Thoracic aorta (tissue), 2 donors: ENCODE measurements at regions not wholly inside any gene's neighbourhood (a gene's known extent, or its start where the extent isn't known, plus 50 kb on each side); places are given as distances from the start of the nearest gene placed in this dataset.
"Not testable (repeated sequence)": the region's sequence is repeated elsewhere in the genome, so short reads cannot be mapped to it uniquely, and the experiment has no call there.

ENCODE experiments used
- ATAC-seq: fragments of 150-250 bp; one replicate; pipeline ENCODE4 v1.8.0; 2017; ENCODE audit warnings: low read depth; ENCODE audit not compliant: insufficient number of reproducible peaks, low FRiP score
- DNase-seq: peaks from one replicate; pipeline ENCODE4 v3.0.0-alpha.2; 2020; ENCODE audit warnings: low spot score
- H3K27ac ChIP-seq, 2 donors: fragments of 200-600 bp; sonication (generic); 1 replicate in 1 of 2; 2 replicates in 1 of 2; pipeline ENCODE4 v1.5.1; 2016; ENCODE audit warnings: mild to moderate bottlenecking in 2 of 2, moderate library complexity in 2 of 2
- H3K27me3 ChIP-seq: fragments of 200-600 bp; sonication (generic); replicated peaks from 2 replicates; pipeline ENCODE4 v1.6.0; 2016; ENCODE audit warnings: mild to moderate bottlenecking; ENCODE audit not compliant: insufficient read depth
- H3K36me3 ChIP-seq: fragments of 200-600 bp; sonication (generic); one replicate; pipeline ENCODE4 v1.5.1; 2016
- H3K4me1 ChIP-seq, 2 donors: fragments of 200-600 bp; sonication (generic); 1 replicate in 1 of 2; 2 replicates in 1 of 2; pipeline versions ENCODE4 v1.5.1 to v1.6.0; 2016; ENCODE audit warnings: low read depth in 2 of 2, mild to moderate bottlenecking in 1 of 2; ENCODE audit not compliant: control insufficient read depth in 1 of 2
- H3K4me3 ChIP-seq: fragments of 200-600 bp; sonication (generic); 2 replicates; pipeline ENCODE4 v1.5.1; 2016; ENCODE audit warnings: mild to moderate bottlenecking
- H3K9me3 ChIP-seq: fragments of 200-600 bp; sonication (generic); 2 replicates; pipeline ENCODE4 v1.5.1; 2016
- TF ChIP-seq, protein P1 (sequence below): fragments of 200-600 bp; sonication (generic); IDR thresholded peaks from one replicate; pipeline ENCODE4 v1.5.1; 2019; ENCODE audit warnings: antibody characterized with exemption

GRCh38 chr21:22191581-22191980, 1193.4 kb downstream of the NCAM2 start:
- no peaks in the 10 kb centered on the region for H3K27me3 ChIP-seq
- no peaks in the 10 kb centered on the region for H3K4me1 ChIP-seq
- no peaks in the 10 kb centered on the region for H3K9me3 ChIP-seq
- no peak overlapping the region for H3K4me3 ChIP-seq
- no peak overlapping the region for H3K27ac ChIP-seq
- ATAC-seq, result no peak
- TF ChIP-seq, protein P1, sequence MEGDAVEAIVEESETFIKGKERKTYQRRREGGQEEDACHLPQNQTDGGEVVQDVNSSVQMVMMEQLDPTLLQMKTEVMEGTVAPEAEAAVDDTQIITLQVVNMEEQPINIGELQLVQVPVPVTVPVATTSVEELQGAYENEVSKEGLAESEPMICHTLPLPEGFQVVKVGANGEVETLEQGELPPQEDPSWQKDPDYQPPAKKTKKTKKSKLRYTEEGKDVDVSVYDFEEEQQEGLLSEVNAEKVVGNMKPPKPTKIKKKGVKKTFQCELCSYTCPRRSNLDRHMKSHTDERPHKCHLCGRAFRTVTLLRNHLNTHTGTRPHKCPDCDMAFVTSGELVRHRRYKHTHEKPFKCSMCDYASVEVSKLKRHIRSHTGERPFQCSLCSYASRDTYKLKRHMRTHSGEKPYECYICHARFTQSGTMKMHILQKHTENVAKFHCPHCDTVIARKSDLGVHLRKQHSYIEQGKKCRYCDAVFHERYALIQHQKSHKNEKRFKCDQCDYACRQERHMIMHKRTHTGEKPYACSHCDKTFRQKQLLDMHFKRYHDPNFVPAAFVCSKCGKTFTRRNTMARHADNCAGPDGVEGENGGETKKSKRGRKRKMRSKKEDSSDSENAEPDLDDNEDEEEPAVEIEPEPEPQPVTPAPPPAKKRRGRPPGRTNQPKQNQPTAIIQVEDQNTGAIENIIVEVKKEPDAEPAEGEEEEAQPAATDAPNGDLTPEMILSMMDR, result no peak
- no peaks in the 10 kb centered on the region for H3K36me3 ChIP-seq
- no peak for DNase-seq

GRCh38 chr21:22192766-22193165, 1194.6 kb downstream of the NCAM2 start:
- Histone ChIP-seq H3K36me3 (no peaks in the 10 kb centered on the region), H3K27me3 (no peaks in the 10 kb centered on the region), H3K9me3 (no peaks in the 10 kb centered on the region), H3K4me3 (no peak overlapping the region), H3K4me1 (no peaks in the 10 kb centered on the region), H3K27ac (no peak overlapping the region)
- TF ChIP-seq, protein P1, result no peak
- DNase-seq (no peak), ATAC-seq (no peak)

DNA sequence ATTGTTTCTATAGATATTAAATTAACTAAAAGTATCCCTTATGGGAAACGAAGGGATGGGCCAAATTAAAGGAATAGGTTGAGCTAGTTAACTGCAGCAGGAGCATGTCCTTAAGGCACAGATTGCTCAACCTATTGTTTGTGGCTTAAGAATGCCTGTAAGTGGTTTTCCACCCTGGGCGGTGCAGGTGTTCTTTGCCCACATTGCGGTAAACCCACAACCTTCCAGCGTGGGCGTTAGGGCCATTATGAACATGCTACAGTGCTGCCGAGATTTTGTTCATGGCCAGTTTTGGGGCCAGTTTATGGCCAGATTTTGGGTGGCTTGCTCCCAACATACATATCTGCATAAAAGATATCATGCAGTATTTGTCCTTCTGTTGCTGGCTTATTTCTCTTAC, 1196.8 kb downstream of the NCAM2 start:
- not testable (repeated sequence) for ATAC-seq, H3K27ac ChIP-seq, H3K36me3 ChIP-seq, H3K27me3 ChIP-seq, H3K4me3 ChIP-seq, H3K9me3 ChIP-seq, DNase-seq, H3K4me1 ChIP-seq

DNA sequence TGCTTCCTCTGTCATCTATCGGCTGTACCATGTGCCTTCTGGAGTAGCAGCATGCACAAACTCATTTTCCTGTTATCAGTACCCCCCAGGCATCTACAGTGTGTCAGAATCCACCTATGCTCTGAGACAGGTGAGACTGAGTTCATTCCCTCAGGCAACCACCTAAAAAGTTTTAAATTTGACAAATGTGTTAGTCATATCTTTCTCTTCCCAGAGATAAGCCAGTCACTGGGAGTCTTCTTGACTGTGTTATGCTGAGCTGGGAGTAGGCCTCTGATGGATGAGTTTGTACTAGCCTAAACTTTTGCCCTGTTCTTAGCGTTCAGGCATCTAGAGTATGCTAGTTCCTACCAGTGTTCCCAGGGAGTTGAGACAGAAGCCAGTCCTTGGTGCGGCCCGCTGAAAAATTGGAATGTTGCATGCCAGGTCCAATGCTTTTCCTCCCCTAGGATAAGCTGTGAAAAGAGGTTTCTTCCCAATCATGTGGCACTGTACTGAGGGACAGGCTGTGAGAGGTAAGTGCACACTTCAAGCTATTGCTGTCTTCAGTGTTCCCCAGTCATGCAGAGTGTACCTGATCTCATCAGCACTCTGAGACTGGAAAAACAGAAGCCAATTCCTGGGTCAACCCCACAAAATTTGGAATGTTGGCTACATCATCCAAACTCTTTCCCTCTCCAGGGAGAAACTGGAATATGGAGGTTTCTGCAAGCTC, 1202.3 kb downstream of the NCAM2 start:
- DNase-seq, result no peak
- no peak for ATAC-seq
- TF ChIP-seq, protein P1, result no peak
- H3K27ac ChIP-seq, result no peak overlapping the region
- no peaks in the 10 kb centered on the region for H3K36me3 ChIP-seq
- H3K27me3 ChIP-seq, result no peaks in the 10 kb centered on the region
- H3K4me3 ChIP-seq, result no peak overlapping the region
- H3K4me1 ChIP-seq, result no peaks in the 10 kb centered on the region
- H3K9me3 ChIP-seq, result no peaks in the 10 kb centered on the region

DNA sequence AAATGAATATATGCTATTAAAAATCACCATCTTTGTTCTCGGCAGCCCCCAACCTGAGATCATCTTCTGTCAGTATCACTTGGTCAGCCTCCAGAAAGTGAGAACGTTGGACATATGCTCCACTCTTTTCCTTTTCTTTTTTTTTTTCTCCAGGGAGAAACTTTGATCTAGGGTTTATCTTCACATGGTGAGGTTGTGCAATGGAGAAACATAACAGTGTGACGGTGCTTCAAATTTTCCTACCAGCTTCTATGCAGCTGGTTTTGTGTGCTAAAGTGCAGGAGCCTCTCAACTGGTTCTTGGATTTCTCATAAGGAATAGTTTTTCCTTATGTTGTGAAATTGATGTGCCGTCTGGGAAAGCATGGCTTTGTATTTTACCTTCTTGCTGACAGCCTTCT, 1202.9 kb downstream of the NCAM2 start:
- TF ChIP-seq, protein P1, result no peak
- H3K36me3 ChIP-seq, result no peaks in the 10 kb centered on the region
- H3K27ac ChIP-seq, result no peak overlapping the region
- no peak overlapping the region for H3K4me3 ChIP-seq
- DNase-seq (no peak), ATAC-seq (no peak)
- H3K27me3 ChIP-seq, result no peaks in the 10 kb centered on the region
- no peaks in the 10 kb centered on the region for H3K4me1 ChIP-seq
- no peaks in the 10 kb centered on the region for H3K9me3 ChIP-seq

DNA sequence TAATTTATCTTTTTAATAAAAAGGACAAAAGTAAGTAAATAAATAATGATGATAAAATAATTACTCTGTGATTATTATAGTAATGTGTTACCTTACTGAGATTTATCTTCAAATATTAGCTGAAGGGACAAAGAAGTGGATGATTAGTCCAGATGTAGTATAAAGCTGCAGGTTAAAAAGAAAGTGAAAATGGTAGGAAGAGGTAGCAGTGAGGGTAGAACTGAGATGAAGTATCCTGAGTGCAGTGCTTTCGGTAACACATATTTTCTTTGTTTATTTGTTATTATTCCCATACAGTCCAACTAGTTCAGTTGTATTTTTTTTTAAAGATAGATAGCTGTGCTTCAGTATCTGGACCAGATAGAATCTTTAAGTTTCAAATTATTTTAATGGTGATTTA, 1203.5 kb downstream of the NCAM2 start:
- no peak for ATAC-seq
- Histone ChIP-seq H3K4me3 (no peak overlapping the region), H3K4me1 (no peaks in the 10 kb centered on the region), H3K9me3 (no peaks in the 10 kb centered on the region), H3K36me3 (no peaks in the 10 kb centered on the region), H3K27ac (no peak overlapping the region), H3K27me3 (no peaks in the 10 kb centered on the region)
- TF ChIP-seq, protein P1, result no peak
- no peak for DNase-seq
